ENCODE measurements at regions not wholly inside any gene's neighbourhood (a gene's known extent, or its start where the extent isn't known, plus 50 kb on each side); places are given as distances from the start of the nearest gene placed in this dataset.
A peak's percentile ranks its signal among the peaks of the same experiment; 100 is the strongest.
"Not testable (repeated sequence)": the region's sequence is repeated elsewhere in the genome, so short reads cannot be mapped to it uniquely, and the experiment has no call there.

- DNase-seq = no peak
- TF ChIP-seq CTCF (IDR thresholded peaks at IDR 0.05; ENCODE audit: control extremely low read depth, extremely low read depth) = no peak
- Histone ChIP-seq H3K9ac (ENCODE audit: insufficient read depth in 1 of 2, low read length in 2 of 2) (no peak overlapping the region), H3K27me3 (ENCODE audit: control insufficient read depth in 3 of 3, insufficient read depth in 3 of 3, low read length in 2 of 3) (peaks cover 0 to 3% (median 0%) of the 10 kb centered on the region in 3 donors), H3K27ac (ENCODE audit: low read depth in 1 of 2, low read length in 1 of 2) (no peak overlapping the region), H3K4me3 (no peak overlapping the region), H3K36me3 (ENCODE audit: control insufficient read depth in 4 of 4, insufficient read depth in 4 of 4, low read length in 4 of 4) (no peaks in the 10 kb centered on the region), H3K4me1 (ENCODE audit: control insufficient read depth in 5 of 5, insufficient read depth in 5 of 5, low read length in 5 of 5) (peaks cover 0 to 2% (median 0%) of the 10 kb centered on the region in 5 donors), H3K9me3 (ENCODE audit: control insufficient read depth in 4 of 4, insufficient read depth in 3 of 4, low read length in 3 of 4) (no peaks in the 10 kb centered on the region)
- WGBS, 2 donors = 89% methylated on average over 3 of the region's 3 CpGs
- no peak for ATAC-seq (ENCODE audit: insufficient read depth, low FRiP score)
Observed at GRCh38 chr12:125343649-125344048, 278.4 kb downstream of the AACS start.

DNA sequence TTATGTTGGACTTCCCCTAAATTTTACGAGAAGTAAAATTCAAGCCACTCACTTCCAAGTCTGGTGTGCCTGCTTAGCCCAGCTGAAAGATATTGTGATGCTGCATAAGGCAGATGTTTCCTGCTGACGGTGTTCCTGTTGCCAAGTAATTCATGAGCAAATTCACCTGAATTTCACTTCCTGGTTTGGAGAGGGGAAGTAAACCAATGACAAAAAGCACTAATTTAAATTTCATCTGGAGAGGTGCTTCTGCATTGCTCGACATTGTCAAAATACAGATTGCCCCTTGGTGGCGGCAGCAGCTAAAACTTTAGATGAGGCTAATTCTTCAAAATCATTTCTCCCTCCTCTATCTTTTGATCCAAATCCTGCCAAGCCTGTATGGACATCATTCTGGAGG lies 281.1 kb downstream of the AACS start:
- no peak for TF ChIP-seq CTCF (IDR thresholded peaks at IDR 0.05; ENCODE audit: control extremely low read depth, extremely low read depth)
- no peak overlapping the region for H3K4me3 ChIP-seq
- ATAC-seq (ENCODE audit: insufficient read depth, low FRiP score) = no peak
- peaks cover 0 to 3% (median 0%) of the 10 kb centered on the region in 3 donors for H3K27me3 ChIP-seq (ENCODE audit: control insufficient read depth in 3 of 3, insufficient read depth in 3 of 3, low read length in 2 of 3)
- no peaks in the 10 kb centered on the region for H3K36me3 ChIP-seq (ENCODE audit: control insufficient read depth in 4 of 4, insufficient read depth in 4 of 4, low read length in 4 of 4)
- WGBS, 2 donors = 9 to 19% methylated on average over 4 of the region's 4 CpGs
- DNase-seq = peak in 2 of 3 donors; percentile 19 to 22
- no peak overlapping the region for H3K27ac ChIP-seq (ENCODE audit: low read depth in 1 of 2, low read length in 1 of 2)
- no peak overlapping the region for H3K9ac ChIP-seq (ENCODE audit: insufficient read depth in 1 of 2, low read length in 2 of 2)
- H3K4me1 ChIP-seq (ENCODE audit: control insufficient read depth in 5 of 5, insufficient read depth in 5 of 5, low read length in 5 of 5) = no peaks in the 10 kb centered on the region
- no peaks in the 10 kb centered on the region for H3K9me3 ChIP-seq (ENCODE audit: control insufficient read depth in 4 of 4, insufficient read depth in 3 of 4, low read length in 3 of 4)

DNA sequence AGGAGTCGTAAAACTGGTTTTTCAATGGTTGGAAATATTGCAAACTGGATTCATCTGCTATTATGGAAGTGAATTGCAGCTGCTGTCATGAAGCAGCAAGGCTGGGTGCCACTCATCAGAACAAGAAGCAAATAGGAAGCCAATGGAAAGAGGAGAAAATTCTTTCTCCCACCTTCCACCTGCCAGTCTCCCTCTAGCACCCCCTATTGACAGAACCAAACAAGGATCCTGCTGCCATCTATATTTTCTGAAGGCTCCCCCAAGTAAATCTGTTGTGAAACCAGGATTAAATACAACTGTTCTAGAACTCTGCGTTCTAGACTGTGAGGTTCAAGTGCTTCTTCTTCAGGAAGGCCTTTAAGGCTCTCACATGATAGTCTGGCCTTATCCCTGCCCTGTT lies 286.6 kb downstream of the AACS start:
- peak in 1 of 3 donors; percentile 2 for DNase-seq
- no peak overlapping the region for H3K4me3 ChIP-seq
- 74 to 95% methylated on average over 2 of the region's 2 CpGs for WGBS, 2 donors
- no peaks in the 10 kb centered on the region for H3K4me1 ChIP-seq (ENCODE audit: control insufficient read depth in 5 of 5, insufficient read depth in 5 of 5, low read length in 5 of 5)
- no peaks in the 10 kb centered on the region for H3K27me3 ChIP-seq (ENCODE audit: control insufficient read depth in 3 of 3, insufficient read depth in 3 of 3, low read length in 2 of 3)
- no peak overlapping the region for H3K9ac ChIP-seq (ENCODE audit: insufficient read depth in 1 of 2, low read length in 2 of 2)
- no peaks in the 10 kb centered on the region for H3K36me3 ChIP-seq (ENCODE audit: control insufficient read depth in 4 of 4, insufficient read depth in 4 of 4, low read length in 4 of 4)
- H3K9me3 ChIP-seq (ENCODE audit: control insufficient read depth in 4 of 4, insufficient read depth in 3 of 4, low read length in 3 of 4) = peaks cover 0 to 5% (median 0%) of the 10 kb centered on the region in 4 donors
- ATAC-seq (ENCODE audit: insufficient read depth, low FRiP score) = no peak
- no peak for TF ChIP-seq CTCF (IDR thresholded peaks at IDR 0.05; ENCODE audit: control extremely low read depth, extremely low read depth)
- no peak overlapping the region for H3K27ac ChIP-seq (ENCODE audit: low read depth in 1 of 2, low read length in 1 of 2)

- not testable (repeated sequence) for DNase-seq; ATAC-seq (ENCODE audit: insufficient read depth, low FRiP score); H3K4me1 ChIP-seq (ENCODE audit: control insufficient read depth in 5 of 5, insufficient read depth in 5 of 5, low read length in 5 of 5)
Observed at GRCh38 chr12:125353002-125353401, 287.8 kb downstream of the AACS start.

More at GRCh38 chr12:125353002-125353401, 287.8 kb downstream of the AACS start:
- not testable (repeated sequence) for H3K4me3 ChIP-seq; H3K9me3 ChIP-seq (ENCODE audit: control insufficient read depth in 4 of 4, insufficient read depth in 3 of 4, low read length in 3 of 4); H3K36me3 ChIP-seq (ENCODE audit: control insufficient read depth in 4 of 4, insufficient read depth in 4 of 4, low read length in 4 of 4); H3K27ac ChIP-seq (ENCODE audit: low read depth in 1 of 2, low read length in 1 of 2); H3K9ac ChIP-seq (ENCODE audit: insufficient read depth in 1 of 2, low read length in 2 of 2); H3K27me3 ChIP-seq (ENCODE audit: control insufficient read depth in 3 of 3, insufficient read depth in 3 of 3, low read length in 2 of 3)
